NCI-H2196 (cell line): ENCODE measurements at regions not wholly inside any gene's neighbourhood (a gene's known extent, or its start where the extent isn't known, plus 50 kb on each side); places are given as distances from the start of the nearest gene placed in this dataset.
"Not testable (repeated sequence)": the region's sequence is repeated elsewhere in the genome, so short reads cannot be mapped to it uniquely, and the experiment has no call there.

ENCODE experiments used
- DNase-seq: peaks from one replicate; lab custom pipeline; 2025; ENCODE audit not compliant: unreplicated experiment; lab: John Stamatoyannopoulos, UW

DNA sequence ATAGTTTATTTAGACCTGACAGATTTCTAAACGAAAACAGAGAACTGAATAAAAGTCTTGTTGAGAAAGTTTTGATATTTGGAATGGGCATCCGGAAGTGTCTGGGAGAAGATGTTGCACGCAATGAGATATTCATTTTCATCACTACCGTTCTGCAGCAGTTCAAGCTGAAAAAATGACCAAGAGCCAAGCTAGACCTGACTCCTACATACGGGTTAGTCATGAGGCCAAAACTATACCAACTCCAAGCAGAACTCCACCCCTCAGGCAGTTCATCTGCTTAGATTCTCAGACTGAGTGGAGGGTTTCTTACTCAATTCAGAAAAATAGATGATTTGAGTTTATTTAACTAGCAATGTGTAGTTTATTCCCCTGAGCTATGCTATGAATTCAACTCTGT, 95.4 kb upstream of the ANXA1 start:
- DNase-seq = no peak

DNA sequence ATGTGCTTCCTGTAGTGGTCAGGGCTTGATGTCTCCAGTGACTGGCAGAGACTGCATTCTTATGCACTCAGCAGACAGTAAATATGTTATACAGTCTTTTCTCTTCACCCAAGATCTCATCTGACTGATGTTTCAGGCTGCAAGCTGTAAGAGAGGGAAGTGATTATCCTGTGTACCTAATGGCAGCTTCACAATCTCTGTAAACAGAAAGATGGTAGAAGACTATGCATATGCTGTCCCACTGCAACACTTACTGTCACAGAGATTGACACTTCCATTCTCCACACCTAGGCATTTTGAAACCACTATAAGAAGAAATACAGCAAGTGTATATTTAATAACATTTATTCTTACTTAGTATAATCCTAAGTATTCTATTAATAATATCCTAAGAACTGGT, 97.6 kb upstream of the ANXA1 start:
- no peak for DNase-seq

DNA sequence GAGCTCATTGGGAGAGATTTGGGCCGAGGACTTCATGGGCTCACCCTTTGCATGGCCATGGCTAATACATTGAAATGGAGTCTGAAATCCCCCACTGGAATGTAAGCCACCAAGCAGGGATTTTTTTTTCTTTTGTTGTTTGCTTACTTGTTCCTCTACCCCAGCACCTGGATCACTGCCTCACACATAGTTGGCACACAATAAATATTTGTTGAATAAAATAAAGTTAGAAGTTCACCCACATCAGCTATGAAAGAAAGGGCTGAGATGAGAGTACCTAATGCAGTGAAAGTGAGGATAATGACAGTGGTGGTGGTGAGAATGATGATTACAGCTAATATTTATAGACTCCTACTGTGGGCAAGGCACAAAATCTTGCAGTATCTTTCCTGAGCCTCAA, 98.1 kb upstream of the ANXA1 start:
- DNase-seq = no peak

DNA sequence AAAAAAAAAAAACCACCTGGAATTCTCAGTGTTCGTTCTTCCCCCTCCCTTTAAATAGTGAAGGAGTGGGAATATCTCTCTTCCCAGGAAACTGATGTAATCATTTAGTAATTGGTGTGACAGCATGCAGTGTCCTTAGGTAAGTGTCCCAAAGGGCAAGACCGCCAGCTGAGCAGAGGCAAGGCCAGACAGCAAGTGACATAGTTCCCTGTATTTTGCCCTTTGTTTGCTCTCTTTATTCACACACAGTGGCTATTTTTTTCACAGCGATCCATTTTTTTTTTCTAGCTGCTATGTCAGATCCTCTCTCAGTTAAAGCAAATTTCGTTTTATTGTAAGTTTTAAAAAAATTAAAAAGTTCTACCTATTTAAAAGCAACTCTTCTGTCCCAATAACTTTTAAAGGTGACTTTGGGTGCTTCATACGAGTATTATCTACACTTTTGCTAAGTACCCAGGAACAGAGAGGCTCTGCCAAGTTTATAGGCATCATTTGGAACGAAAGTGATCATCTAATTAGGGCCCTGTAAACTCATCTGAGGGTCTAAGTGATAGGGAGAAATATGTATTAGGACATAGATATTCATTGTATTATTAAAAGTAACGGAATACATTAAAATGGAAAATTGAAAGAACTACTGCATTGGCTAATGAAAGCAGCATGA, 98.2 kb upstream of the ALDH1A1 start:
- no peak for DNase-seq

DNA sequence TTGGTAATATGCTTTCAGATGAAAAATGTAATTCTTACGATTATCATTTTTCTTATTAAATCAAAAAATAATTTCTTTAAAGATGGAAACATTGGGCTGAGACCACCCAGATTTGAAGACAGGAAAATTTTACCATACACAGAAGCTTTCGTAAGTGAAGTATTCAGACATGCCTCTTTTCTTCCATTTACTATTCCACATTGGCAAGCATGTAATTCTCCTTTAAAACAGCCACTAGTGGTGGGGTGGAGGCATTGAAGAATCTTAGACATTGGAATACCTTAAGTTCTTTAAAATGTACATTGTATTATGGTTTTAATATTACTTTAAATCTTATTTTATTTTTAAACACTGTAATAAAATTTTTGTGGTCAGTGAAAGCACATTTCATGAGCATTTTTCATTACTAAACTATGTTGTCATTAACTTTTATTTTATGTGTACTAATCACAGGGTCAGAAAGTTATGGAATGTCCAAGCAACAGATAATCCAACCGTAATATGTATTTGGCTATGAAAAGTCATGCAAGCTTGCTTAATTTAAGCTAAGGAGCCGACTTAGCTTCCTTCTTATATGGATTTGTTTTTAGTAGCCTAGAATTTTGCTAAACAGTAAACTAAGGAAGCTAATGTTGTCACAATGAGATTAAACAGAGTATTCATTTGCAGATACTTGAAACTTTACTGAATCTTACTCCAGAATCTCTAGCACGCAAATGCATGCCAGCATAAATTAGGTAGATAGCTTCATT, 97.4 kb upstream of the ALDH1A1 start:
- DNase-seq = no peak

DNA sequence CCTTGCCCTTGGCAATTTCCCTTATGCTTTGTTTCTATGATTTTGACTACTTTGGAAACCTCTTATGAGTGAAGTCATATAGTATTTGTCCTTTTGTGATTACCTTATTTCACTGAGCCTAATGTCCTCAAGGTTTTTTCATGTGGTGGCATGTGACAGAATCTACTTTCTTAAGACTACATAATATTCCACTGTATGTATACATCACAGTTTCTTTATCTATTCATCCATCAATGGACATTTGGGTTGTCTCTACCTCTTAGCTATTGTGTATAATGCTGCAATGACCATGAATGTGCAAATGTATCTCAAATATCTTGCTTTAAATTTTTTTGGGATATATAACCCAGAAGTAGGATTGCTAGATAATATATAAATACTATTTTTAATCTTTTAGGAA, 96.4 kb upstream of the ALDH1A1 start:
- no peak for DNase-seq

DNA sequence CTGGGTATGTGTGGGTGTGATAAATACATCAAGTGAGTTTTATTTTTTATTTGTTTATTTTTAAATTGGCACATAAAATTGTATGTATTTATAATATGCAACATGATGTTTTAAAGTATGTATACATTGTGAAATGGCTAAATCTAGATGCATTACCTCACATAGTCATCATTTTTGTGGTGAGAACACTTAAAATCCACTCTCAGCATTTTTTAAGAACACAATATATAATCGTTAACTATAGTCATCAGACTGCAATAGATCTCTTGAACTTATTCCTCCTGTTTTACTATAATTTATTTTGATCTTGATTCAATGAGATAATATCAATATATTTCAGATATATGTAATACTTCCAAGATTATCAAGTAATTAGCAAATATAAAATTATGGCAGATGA, 93.9 kb upstream of the ALDH1A1 start:
- no peak for DNase-seq

DNA sequence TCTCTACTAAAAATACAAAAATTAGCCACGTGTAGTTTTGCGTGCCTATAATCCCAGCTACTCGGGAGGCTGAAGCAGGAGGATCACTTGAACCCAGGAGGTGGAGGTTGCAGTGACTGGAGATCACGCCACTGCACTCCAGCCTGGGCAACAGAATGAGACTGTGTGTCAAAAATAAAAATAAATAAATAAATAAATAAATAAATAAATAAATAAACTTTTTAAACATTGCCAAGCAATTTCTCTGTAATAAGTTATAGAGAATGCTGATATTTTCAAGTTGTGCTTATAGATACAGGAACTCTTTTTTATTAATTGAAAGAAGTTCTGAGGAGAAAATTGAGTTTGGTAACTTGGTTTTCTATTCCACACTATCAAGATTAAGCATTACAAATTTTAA, 91.9 kb upstream of the ALDH1A1 start:
- not testable (repeated sequence) for DNase-seq

DNA sequence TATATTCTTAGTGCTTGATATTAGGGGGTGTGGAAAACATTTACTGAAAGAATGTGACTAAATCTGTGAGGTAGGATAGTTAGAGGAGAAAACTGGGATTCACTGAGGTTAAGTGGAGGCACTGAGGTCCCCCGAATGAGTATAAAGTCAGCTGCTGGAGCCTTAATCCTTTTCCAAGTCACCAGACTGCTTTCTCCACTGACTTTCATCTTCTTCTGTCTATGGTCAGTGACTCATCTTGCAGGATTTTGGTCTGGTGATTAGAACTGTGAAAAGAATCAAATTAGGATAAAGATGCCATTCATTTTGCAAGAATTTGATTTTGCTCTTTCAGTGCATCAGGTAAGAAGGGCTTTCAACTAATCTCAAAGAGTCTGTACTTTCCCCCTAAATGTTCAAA, 89.3 kb upstream of the ALDH1A1 start:
- no peak for DNase-seq

DNA sequence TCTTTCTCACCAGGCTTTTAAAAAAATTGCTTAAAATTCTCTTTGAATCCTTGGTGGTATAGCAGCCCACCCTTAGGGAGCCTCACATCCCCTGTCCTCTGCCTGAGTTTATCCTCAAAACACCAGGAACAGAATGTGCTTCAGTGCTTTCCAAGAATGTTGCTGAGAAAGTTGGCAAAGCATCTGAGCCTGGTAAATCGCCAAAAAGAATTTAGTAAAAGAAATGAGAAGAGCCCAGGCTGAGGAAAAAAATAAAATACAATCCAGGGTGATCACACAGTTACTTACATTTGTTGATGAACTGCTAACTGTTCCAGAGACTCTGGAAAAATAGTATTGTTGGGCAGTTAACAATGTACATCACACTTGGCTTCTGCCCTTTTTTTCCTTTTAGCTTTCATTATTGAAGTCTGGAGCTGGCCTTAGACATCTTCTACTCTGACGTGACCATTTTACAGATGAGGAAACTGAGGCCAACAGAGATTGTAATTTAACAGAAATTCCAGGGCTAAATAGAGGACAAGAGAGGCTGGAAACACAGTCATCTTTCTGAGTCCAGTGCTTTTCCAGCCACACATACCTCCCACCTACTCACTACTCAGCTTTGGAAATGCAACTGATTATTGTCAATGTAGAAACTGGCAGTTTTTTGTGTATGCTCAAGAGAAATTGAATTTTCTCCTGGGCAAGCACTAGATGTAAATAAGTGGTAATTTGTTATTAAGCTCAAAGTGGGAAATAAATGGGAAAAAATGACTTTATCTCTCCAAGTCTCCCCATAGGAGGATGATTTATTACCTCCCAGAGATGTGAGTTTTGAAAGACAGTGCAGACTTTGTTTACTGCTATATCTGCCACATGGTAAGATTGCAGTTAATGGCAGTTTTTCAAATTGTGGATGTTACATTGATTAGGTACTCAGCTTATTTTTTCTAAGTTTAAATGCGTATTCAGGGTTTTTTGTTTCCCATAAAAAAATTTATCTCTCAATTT, 86.7 kb upstream of the ALDH1A1 start:
- no peak for DNase-seq

DNA sequence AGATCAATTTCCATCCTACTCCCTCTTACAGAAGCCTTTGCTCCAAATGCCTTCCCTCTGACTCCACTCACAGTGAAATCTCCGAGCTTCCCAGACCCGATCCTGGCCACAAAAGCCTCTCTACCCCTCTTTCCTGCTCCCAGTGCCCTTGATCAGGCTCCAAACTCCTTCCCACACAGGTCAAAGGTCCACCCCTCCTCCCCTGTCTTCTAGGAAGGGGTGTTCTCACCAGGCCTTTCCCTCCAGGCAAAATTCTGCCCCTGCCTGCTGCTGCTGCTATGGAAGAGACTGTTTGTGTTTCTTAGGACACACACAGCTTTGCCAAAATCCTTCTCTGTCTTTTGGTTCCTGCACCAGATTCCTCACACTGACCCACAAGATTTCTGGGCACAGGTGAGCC, 85.8 kb upstream of the ALDH1A1 start:
- DNase-seq = no peak

DNA sequence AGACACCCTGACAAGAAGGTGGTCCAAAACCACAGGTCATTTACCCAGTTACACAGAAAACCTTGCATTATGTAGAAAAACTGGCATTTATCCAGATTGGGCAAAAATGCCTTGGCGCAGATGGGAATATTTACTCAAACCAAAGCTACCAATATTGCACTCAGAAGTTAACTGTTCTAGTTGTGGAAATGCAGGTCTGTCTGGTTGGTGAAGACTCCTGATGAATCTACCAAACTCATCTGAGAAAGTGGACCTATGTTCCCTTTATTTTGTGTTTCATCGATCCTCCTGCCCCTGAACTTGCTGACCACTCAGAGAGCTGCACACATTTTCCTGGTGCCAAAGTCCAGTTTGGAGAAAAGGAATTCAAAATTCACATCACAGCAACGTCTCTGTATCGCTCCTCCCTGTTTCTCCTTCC, 85.2 kb upstream of the ALDH1A1 start:
- no peak for DNase-seq

DNA sequence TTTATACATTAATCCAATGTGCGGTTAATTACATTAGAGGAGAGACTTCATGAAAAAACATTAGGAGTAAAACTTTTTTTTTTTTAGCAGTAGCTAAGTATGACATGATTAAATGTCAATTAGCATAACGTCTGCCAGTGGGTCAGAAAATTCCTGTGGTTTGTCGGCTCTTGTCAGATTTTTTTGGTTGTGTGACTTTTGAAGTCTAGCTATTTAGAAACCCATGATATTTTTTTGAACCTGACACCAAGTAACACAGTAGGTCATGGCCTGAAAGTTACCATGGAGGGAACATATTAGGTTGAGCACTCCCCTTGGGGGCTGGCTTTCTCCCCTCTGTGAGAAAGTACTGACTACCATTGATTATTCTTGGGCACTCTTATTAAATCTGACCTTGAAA, 84.8 kb upstream of the ALDH1A1 start:
- no peak for DNase-seq

DNA sequence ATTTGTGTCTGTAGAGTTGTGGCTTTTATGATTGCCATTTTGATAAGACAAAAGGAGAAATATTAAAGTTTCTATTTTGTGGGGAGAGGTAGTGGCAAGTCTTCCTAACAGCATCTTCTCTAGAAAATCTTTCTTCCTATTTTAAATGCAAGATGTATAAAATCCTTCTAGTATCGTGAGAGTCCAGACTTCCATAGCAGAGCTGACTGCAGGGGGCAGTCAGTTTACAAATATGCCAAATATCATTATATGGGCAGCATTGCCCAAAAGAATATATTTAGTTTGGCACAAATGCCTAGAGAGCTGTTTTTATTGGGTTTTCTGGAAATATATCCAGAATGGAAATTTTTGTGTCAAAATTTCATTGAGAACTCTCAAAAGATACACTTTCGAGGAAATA, 82.1 kb upstream of the ALDH1A1 start:
- DNase-seq = no peak

DNA sequence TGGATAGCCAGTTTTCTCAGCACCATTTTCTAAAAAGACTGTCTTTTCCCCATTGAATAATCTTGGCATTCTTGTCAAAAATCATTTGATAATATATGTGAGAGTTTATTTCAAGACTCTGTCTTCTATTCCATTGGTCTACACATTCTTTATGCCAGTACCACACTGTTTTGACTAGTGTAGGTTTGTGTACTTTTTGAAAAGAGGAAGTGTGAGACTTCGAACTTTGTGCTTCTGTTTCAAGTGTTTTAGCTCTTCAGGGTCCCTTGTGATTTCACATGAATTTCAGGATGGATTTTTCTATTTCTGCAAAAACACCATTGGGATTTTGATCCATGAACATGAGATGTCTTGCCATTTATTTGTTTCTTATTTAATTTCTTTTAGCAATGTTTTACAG, 78.5 kb upstream of the ALDH1A1 start:
- DNase-seq = no peak

DNA sequence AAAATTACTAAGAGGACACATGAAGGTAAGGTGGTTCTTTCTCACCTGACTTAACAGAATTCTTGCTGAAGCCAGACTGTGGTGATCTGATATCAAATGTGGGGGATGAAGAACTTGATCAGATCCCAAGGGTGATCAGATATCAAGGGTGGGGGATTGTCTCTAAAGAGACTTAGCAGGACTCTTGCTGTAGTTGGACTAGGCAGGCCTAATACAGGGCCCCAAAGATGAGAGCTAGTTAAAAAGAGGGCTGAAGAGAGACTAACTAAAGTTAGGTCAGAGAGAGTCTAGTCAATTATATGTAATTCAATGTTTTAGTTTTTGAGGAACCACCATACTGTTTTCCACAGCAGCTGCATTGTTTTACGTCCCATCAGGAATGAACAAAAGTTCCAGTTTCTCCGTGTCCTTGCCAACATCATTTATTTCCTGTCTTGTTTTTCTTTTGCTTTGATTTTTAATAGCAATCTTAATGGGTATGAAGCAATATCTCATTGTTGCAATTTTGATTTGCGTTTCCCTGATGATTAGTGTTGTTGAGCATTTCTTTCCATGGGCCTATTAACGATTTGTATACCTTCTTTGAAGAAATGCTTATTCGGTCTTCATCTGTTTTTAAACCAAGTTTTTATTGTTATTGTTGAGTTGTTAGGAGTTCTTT, 77.6 kb upstream of the ALDH1A1 start:
- no peak for DNase-seq

DNA sequence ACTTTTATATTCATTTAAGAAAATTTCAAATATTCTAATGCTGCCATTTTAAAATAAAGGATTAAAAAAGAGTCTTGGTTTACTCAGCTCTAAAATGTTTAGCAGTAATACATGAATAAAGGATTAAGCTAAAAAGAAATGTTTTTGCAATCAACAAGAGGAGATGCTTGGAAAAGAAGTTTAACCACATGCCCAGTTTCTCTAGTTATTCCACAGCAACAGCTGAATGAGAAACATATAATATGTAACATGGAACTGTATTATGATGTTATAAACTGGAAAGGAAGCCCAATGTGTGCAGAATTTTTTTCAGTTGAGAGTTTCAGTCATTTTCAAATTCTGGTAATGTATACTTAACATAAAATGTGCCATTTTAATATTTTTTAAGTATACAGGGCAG, 76.5 kb upstream of the ALDH1A1 start:
- DNase-seq = no peak

DNA sequence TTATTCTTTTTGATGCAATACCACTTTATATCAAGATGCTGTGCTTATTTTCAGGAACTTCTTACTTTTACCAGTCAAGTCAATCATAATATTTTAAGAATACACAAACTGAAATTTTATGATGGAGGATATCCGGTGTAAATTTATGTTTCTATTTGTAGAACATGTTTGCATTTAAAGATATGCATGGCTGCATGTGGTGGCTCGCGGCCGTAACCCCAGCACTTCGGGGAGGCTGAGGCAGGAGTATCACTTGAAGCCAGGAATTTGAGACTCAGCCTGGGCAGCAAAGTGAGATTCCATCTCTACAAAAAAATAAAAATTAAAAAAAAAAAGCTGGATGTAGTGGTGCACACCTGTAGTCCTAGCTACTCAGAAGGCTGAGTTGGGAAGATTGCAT, 73.5 kb upstream of the ALDH1A1 start:
- DNase-seq = no peak

DNA sequence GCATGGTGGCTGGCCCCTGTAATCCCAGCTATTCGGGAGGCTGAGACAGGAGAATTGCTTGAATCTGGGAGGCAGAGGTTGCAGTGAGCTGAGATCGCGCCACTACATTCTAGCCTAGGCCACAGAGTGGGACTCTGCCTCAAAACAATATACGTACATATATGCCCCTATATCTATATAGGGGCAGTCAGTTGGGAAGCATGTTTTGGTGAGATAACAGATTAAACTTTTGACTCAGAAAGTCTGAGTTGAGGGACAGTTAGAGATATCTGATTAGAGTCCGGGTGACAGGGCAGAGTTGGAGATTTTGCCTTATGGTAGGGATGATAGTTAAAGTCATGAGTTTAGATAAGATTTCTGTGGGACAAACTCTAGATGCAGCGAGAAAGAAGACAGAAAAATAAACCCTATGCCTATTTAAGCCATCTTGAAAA, 71.8 kb upstream of the ALDH1A1 start:
- DNase-seq = no peak

DNA sequence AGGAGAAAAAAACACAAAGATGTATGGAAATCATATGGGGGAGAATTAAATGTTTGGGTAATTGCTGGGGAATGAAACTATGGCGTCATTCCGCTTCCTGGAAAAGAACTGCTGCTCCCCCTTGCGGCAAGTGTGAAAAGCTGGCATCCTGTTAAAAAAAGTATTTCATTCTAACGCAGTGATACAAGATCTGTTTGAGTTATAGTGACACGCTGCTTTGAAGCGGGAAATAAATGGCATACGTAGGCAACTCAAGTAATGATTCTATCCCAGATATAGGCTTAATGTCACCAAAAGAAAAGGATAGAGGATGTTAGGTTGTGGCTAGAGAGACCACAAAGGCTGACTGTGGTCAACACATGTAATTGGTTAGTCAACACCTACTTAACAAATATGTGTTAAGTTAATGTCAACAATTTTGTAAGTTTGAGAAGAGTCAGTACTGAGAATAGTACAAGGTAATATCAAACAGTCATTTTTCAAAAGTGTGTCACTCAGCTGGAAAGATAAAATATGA, 70.2 kb upstream of the ALDH1A1 start:
- peak; percentile 14 for DNase-seq

DNA sequence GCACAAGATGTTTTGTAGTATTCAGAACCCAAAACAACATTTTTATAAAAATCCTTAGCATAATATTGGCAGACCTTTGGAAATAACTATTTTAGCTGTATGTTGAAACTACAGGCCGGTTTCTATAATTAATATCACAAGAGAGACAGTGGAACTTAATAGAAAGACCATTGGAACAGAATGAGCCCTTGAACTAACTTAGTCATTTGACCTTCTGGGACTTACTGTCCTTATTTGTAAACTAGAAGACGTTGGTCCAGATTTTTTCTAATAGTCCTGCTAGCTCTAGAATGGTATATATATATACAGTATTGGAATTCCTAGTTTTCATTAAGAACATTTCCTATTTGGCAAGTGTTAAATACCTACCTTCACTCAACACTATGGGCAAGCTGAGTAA, 69.5 kb upstream of the ALDH1A1 start:
- DNase-seq = no peak
